Fibroblast of skin of left biceps (primary cell): ENCODE measurements at regions not wholly inside any gene's neighbourhood (a gene's known extent, or its start where the extent isn't known, plus 50 kb on each side); places are given as distances from the start of the nearest gene placed in this dataset.

Experiments used
- DNase-seq, 2 experiments: peaks; one replicate each; pipeline ENCODE4 v3.0.0-alpha.2; 2013; ENCODE audit warnings: low read depth in 2 of 2

- DNase-seq: no peak
Measured at GRCh38 chr1:98480271-98480670, 181.2 kb upstream of the SNX7 start.

- DNase-seq: no peak
Measured at GRCh38 chr1:98478121-98478520, 183.4 kb upstream of the SNX7 start.

GRCh38 chr1:98472878-98473277 lies 188.6 kb upstream of the SNX7 start:
- DNase-seq: no peak

GRCh38 chr1:98471633-98472032 lies 189.9 kb upstream of the SNX7 start:
- no peak for DNase-seq

- peak; percentile 45 to 51 for DNase-seq
Measured at GRCh38 chr1:98468111-98468717, 193.3 kb upstream of the SNX7 start.

GRCh38 chr1:98467586-98467985 lies 193.9 kb upstream of the SNX7 start:
- no peak for DNase-seq

- DNase-seq: no peak
Measured at GRCh38 chr1:98467122-98467521, 194.4 kb upstream of the SNX7 start.

GRCh38 chr1:98461873-98462385 lies 199.6 kb upstream of the SNX7 start:
- DNase-seq: no peak

- DNase-seq: no peak
Measured at GRCh38 chr1:98460136-98460535, 201.4 kb upstream of the SNX7 start.

GRCh38 chr1:98459486-98459870 lies 202.0 kb upstream of the SNX7 start:
- DNase-seq: no peak

DNA sequence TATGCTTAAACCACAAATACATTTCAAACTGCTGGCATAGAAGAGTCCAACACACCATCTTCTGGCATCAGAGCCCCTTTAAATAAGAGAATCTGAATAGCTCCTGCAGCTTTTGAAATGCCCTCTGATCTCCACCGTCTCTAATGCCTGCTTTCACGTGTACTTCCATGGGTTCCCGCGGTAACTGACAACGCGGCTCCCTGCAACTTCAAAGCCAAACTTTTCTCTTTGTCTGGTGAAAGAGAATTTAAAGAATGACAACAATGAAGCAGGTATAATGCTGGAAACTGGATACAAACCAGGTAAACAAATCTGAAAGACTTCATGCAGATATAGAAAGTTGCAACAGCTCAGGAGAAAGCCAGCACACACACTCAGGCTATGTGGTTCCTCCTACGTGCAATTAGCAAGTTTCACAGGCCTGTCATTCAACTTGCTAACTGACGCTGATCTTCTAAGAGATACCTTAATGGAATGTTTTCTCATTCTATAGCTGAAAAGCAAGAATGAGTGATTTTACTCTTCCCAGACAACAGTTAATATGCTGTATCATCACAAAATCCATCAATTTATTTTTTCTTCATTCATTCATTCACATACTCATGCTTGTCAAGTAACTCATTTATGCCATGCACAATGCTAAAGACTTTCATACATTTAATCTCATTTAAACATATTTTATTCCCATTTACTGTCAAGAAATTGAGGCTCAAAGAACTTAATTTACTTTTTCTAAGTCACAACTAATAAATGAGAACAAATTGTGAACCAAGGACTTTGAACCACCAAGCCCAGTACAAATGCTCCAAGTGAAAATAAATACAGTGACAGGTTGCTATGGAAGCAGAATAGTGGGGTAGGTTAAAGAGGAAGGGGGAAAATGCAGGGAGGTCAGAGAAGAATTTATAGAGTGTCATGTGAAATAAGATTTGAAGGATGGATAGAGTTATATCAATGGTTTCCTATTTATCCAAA lies 202.7 kb upstream of the SNX7 start:
- DNase-seq: no peak

GRCh38 chr1:98457248-98457647 lies 204.3 kb upstream of the SNX7 start:
- no peak for DNase-seq

GRCh38 chr1:98454666-98455065 lies 206.9 kb upstream of the SNX7 start:
- no peak for DNase-seq

DNA sequence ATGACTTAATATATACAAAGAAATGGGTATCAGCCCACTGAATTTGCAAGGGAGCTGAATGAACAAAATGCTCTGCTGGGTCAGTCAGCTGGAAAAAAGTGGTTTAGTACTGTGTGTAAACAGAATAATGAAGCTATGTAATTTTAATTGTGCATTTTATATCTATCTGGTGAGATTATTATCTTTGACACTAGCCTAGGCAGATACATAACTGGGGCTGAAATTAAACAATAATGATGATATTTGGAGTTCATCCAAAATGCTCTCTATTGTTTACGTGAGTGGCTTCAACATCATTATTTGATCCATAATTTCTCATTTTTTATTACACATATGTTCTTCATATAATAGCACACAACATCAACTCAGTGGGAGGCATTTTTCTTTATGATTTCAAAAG lies 208.5 kb upstream of the SNX7 start:
- DNase-seq: no peak

- DNase-seq: no peak
Measured at GRCh38 chr1:98452162-98452561, 209.4 kb upstream of the SNX7 start.

GRCh38 chr1:98441281-98441680 lies 220.2 kb upstream of the SNX7 start:
- DNase-seq: no peak

- DNase-seq: no peak
Measured at GRCh38 chr1:98439471-98439870, 222.1 kb upstream of the SNX7 start.

- no peak for DNase-seq
Measured at GRCh38 chr1:98437540-98437939, 224.0 kb upstream of the SNX7 start.

DNA sequence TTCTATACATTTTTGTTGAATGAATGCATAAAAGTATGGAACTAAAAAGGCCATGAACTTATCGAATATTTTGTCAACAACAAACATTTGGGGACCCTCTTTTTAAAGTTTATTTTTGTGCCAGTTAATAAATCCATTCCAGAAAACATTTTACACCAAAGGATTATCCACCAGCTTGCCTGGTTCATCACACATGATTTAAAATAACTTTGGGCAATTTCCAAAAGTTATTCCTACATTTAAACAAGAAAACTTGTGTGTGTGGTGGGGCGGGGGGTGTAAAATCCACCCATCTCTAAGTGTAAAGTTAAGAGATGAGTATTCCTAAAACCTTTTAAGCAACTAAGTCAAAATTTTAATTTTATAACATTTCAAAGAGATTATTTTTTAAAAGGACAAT lies 224.5 kb upstream of the SNX7 start:
- no peak for DNase-seq

GRCh38 chr1:98429965-98430443 lies 231.5 kb upstream of the SNX7 start:
- DNase-seq: no peak

GRCh38 chr1:98428864-98429263 lies 232.7 kb upstream of the SNX7 start:
- DNase-seq: no peak

GRCh38 chr1:98427664-98428063 lies 233.9 kb upstream of the SNX7 start:
- no peak for DNase-seq

GRCh38 chr1:98426092-98426491 lies 235.4 kb upstream of the SNX7 start:
- DNase-seq: no peak
